Dedifferentiated amniotic fluid mesenchymal stem cell (primary cell): ENCODE measurements at regions not wholly inside any gene's neighbourhood (a gene's known extent, or its start where the extent isn't known, plus 50 kb on each side); places are given as distances from the start of the nearest gene placed in this dataset.
A peak's percentile ranks its signal among the peaks of the same experiment; 100 is the strongest.
"Not testable (repeated sequence)": the region's sequence is repeated elsewhere in the genome, so short reads cannot be mapped to it uniquely, and the experiment has no call there.

Experiments
- DNase-seq: peaks from one replicate; pipeline ENCODE4 v3.0.0-alpha.2; 2016; ENCODE audit errors: extremely low spot score

- DNase-seq: peak; percentile 63
Measured at GRCh38 chr21:28283641-28284490, 708.8 kb downstream of the LTN1 start.

DNA sequence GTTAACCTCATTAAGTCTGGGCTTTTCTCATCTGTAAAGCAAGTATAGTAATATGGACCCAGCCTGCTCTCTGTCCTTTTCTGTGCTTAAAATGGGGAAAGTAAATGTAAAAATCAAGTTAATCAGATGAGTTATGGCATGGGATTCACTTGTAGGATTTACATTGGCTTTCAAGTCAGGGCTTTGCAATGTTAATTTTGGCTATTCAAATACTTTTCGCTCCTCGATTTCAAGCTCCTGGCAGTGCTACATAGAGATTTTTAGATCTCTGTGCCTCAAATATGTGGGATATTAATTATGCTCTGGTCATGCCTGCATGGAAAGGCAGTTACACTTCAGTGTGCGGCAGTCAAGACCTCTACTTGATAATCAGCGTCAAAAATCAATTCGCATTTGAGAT lies 709.8 kb downstream of the LTN1 start:
- no peak for DNase-seq

GRCh38 chr21:28281357-28281756 lies 711.3 kb downstream of the LTN1 start:
- not testable (repeated sequence) for DNase-seq

GRCh38 chr21:28280611-28281010 lies 712.1 kb downstream of the LTN1 start:
- no peak for DNase-seq

DNA sequence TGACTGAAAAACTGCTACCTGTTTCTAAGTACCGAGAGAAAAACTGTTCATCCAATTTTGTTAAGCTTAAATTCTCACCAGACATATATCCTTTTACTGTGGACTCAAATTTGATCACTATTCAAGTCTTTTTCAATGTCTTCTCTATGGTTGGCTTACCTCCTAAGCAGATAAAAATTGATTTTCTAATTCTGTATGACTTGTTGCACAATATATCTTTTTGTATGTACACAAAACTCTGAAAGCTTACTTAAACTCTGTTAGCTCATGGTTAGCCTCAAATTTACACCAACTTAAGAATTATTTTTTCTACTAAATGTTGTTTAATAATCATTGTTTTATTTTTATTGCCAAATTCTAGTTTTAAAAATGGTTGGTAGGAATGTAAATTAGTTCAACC lies 715.4 kb downstream of the LTN1 start:
- no peak for DNase-seq

DNA sequence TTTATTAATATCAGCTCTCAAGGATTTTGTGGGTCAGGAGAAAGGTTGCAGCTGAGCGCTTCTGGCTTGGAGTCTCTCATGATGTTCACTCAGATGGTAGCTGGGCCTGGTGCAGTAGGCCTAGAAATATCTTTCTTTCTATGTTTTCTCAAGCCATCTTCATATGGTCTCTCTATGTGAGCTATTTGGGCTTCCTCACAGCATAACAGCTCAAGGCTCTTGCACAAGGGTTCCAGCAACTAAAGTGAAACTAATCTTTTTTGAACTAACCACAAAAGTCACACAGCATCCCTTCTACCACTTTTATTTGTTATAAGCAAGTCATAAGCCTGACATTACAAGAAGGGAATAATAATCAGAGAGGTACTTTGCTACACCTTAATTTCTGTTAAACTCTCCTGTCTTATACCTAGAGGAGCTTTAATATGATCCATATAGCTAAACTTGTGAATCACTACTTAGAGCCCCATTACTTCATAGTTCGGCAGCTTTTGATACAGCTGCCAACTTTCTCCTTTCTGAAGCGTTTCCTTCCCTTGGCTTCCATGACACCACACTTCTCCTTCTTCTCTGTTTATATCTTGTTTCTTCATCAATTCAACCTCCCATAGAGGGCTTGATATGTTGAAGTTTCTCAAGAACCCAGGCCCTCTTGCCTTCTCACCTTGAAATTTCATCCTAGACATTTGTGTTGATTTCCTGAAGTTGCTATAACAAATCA lies 720.2 kb downstream of the LTN1 start:
- no peak for DNase-seq

DNA sequence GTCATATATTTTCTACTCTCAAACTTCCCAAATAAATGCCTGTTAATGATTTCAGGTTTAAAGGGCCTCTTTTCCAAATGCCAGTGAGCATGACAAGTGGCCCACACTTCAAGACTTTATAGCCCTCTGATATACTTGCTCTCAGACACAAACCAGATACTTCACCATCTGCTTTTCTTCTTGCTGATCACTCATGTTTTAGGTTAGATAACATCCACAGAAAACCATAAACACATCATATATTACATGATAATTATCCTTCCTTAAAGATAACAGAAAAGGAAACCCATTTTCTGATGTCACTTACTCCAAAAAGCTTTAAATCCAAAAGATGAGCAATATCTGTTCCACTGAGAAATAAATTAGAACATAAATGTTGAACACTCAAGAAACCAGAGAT lies 723.5 kb downstream of the LTN1 start:
- DNase-seq: no peak

- DNase-seq: no peak
Measured at GRCh38 chr21:28268685-28269084, 724.0 kb downstream of the LTN1 start.

GRCh38 chr21:28267449-28267848 lies 725.2 kb downstream of the LTN1 start:
- no peak for DNase-seq

- no peak for DNase-seq
Measured at GRCh38 chr21:28266061-28266460, 726.6 kb downstream of the LTN1 start.

DNA sequence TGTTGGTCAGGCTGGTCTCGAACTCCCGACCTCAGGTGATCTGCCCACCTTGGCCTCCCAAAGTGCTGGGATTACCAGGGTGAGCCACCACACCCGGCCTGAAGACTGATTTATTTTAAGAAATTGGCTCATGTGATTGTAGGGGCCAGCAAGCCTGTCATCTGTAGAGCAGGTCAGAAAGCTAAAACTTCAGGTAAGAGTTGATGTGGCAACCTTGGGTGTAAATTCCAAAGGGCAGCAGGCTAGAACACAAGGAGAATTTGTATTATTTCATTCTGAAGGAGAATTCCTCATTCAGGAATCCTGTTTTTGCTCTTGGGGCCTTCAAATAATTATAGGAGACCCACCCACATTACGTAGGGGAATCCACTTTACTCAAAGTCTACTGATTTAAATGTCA lies 728.7 kb downstream of the LTN1 start:
- no peak for DNase-seq

- DNase-seq: no peak
Measured at GRCh38 chr21:28261298-28261697, 731.4 kb downstream of the LTN1 start.

DNA sequence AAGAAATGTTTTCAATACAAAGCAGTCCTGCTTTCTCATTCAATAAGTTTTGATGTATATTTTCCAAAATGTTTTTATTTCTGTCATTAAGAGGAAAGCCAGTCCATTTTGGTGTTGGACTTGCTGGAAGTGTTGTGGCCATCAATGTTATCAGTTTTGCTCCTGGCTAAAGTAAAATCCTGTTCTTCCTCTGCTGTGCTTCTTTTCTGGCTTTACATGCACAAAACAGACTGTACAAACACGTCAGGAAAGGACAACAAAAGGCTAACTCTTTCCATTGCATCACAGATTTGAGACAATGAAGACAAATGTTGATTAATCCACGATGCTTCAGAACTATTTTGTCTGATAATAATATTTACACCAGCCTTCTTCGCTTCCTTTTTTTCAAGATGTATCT lies 735.4 kb downstream of the LTN1 start:
- no peak for DNase-seq

DNA sequence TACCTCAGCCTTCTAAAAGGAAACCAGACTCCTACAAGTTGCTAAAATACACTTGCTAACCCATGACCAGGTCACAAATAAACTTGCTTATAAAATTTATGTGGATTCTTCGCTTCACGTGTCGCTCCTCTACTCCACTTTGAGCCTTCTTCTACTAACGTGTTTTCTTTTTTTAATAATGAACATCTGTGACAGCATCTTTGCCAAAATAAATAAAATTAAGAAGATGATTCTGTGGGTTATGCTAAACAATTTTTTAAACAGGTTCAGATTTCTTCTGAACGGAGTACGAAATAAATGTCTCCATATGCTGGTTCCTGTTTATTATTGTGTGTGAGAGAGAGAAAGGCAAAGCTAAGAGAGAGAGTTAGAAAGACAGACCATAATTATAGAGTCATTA lies 735.8 kb downstream of the LTN1 start:
- DNase-seq: no peak

GRCh38 chr21:28256420-28256831 lies 736.3 kb downstream of the LTN1 start:
- DNase-seq: no peak

DNA sequence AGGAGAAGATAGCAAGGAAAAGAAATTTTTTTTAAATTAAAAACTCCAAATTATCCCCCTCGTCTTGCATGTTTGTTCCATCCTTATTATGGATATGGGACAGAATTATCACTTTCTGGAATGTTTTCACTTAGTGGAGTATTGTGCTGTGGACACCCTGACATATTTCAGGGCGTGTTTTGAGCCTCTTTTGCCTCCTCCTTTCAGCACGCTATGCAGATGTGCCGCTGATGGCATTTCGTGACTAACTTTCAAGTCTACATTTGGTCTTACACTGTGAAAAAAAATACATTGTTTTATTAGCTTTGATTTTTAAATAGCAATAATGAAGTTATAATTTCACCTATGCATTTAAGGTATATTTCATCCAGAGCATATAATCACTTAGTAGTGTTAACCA lies 738.7 kb downstream of the LTN1 start:
- DNase-seq: no peak

GRCh38 chr21:28253338-28253737 lies 739.3 kb downstream of the LTN1 start:
- DNase-seq: peak; percentile 43

DNA sequence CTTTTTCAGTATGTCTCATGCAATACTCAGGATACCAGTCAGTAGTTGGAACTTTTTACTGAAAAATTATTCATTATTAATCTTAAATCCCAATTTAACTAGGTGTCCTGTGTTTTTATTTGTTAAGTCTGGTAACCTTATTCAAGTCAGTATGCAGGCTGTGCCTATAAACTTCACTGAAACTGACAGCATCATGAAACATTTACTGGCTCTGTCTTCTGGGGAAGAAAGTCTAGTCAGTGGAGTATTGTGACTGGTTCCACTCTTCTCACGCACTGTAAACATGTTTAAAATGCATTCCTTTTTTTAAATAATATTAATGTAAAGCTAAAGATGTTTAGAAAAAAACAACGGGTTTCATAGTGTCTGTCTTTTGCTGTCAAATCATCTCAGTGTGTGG lies 739.7 kb downstream of the LTN1 start:
- DNase-seq: no peak

GRCh38 chr21:28250946-28251345 lies 741.7 kb downstream of the LTN1 start:
- DNase-seq: no peak

GRCh38 chr21:28247454-28248020 lies 745.1 kb downstream of the LTN1 start:
- DNase-seq: no peak

DNA sequence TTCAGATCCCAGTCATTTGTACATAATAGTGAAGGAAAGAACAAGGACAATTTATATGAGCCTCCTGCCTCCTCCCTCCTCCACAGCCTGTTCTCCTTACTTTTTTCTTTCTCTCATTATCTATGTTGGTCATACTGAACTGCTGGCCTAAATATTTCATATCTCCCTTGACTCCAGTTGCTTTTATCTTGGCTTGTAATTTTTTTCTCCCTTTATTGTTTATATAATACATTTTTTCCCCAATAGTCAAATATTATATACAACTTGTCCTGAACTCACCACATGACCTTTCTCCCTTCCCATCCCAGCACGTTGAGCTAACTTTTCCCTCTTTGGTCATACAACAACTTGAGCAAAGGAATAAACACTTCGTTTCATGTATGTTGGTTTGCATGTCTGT lies 752.1 kb downstream of the LTN1 start:
- DNase-seq: no peak

GRCh38 chr21:28239340-28239739 lies 753.3 kb downstream of the LTN1 start:
- no peak for DNase-seq

- DNase-seq: no peak
Measured at GRCh38 chr21:28237661-28238060, 755.0 kb downstream of the LTN1 start.
